HEK293T (cell line): ENCODE measurements at regions not wholly inside any gene's neighbourhood (a gene's known extent, or its start where the extent isn't known, plus 50 kb on each side); places are given as distances from the start of the nearest gene placed in this dataset.

Experiments
- CTCF ChIA-PET: fragments of 350-600 bp; formaldehyde crosslinking; extraction: SDS; loops from one replicate; lab custom pipeline; 2021; ENCODE audit warnings: antibody characterized with exemption, inconsistent platforms; lab: Yijun Ruan, JAX
- POLR2A ChIA-PET: fragments of 350-600 bp; formaldehyde crosslinking; extraction: SDS; loops from one replicate; lab custom pipeline; 2020; ENCODE audit warnings: antibody characterized with exemption, inconsistent platforms; lab: Yijun Ruan, JAX
- DNase-seq: peaks from one replicate; pipeline ENCODE4 v3.0.0; 2012; ENCODE audit warnings: mixed read lengths; ENCODE audit errors: extremely low spot score
- ARNT ChIP-seq: fragments of 450-650 bp; IDR thresholded peaks from 2 replicates; pipeline ENCODE4 v1.6.1; 2017; ENCODE audit warnings: mild to moderate bottlenecking
- BHLHE40 ChIP-seq: fragments of 450-650 bp; IDR thresholded peaks from 2 replicates; pipeline ENCODE4 v1.6.1; 2016; ENCODE audit warnings: mild to moderate bottlenecking, moderate library complexity, borderline replicate concordance
- CTBP1 ChIP-seq: fragments of 450-650 bp; IDR thresholded peaks from 2 replicates; pipeline ENCODE4 v1.6.1; 2016; ENCODE audit warnings: borderline replicate concordance
- ELF4 ChIP-seq: fragments of 450-650 bp; IDR thresholded peaks from 2 replicates; pipeline ENCODE4 v1.6.1; 2017; ENCODE audit warnings: antibody characterized with exemption
- FOXA1 ChIP-seq: fragments of 450-650 bp; IDR thresholded peaks from 2 replicates; pipeline ENCODE4 v1.6.1; 2016; ENCODE audit warnings: mild to moderate bottlenecking
- FOXK2 ChIP-seq: fragments of 450-650 bp; IDR thresholded peaks from 2 replicates; pipeline ENCODE4 v1.6.1; 2016; ENCODE audit warnings: mild to moderate bottlenecking
- FOXM1 ChIP-seq: fragments of 450-650 bp; IDR thresholded peaks from 2 replicates; pipeline ENCODE4 v1.6.1; 2017; ENCODE audit warnings: mild to moderate bottlenecking, borderline replicate concordance
- HDGF ChIP-seq: fragments of 450-650 bp; IDR thresholded peaks from 2 replicates; pipeline ENCODE4 v1.6.1; 2017; ENCODE audit warnings: antibody characterized with exemption, borderline replicate concordance
- L3MBTL2 ChIP-seq: fragments of 450-650 bp; conservative IDR thresholded peaks from 2 replicates; pipeline ENCODE4 v1.6.1; 2016; ENCODE audit warnings: mild to moderate bottlenecking
- LEF1 ChIP-seq: fragments of 450-650 bp; IDR thresholded peaks from 2 replicates; pipeline ENCODE4 v1.6.1; 2017; ENCODE audit warnings: mild to moderate bottlenecking, borderline replicate concordance
- NFRKB ChIP-seq: fragments of 450-650 bp; IDR thresholded peaks from 2 replicates; pipeline ENCODE4 v1.6.1; 2016; ENCODE audit warnings: mild to moderate bottlenecking, moderate library complexity
- SP1 ChIP-seq: fragments of 450-650 bp; IDR thresholded peaks from 2 replicates; pipeline ENCODE4 v1.6.1; 2017
- SUZ12 ChIP-seq: fragments of 450-650 bp; IDR thresholded peaks from 2 replicates; pipeline ENCODE4 v1.6.1; 2016; ENCODE audit warnings: mild to moderate bottlenecking
- TARDBP ChIP-seq: fragments of 450-650 bp; IDR thresholded peaks from 2 replicates; pipeline ENCODE4 v1.6.1; 2016
- ZNF384 ChIP-seq: fragments of 450-650 bp; IDR thresholded peaks from 2 replicates; pipeline ENCODE4 v1.6.1; 2016
- TF ChIP-seq, protein P1 (sequence below): fragments of 450-650 bp; IDR thresholded peaks from 2 replicates; pipeline ENCODE4 v1.6.1; 2016

DNA sequence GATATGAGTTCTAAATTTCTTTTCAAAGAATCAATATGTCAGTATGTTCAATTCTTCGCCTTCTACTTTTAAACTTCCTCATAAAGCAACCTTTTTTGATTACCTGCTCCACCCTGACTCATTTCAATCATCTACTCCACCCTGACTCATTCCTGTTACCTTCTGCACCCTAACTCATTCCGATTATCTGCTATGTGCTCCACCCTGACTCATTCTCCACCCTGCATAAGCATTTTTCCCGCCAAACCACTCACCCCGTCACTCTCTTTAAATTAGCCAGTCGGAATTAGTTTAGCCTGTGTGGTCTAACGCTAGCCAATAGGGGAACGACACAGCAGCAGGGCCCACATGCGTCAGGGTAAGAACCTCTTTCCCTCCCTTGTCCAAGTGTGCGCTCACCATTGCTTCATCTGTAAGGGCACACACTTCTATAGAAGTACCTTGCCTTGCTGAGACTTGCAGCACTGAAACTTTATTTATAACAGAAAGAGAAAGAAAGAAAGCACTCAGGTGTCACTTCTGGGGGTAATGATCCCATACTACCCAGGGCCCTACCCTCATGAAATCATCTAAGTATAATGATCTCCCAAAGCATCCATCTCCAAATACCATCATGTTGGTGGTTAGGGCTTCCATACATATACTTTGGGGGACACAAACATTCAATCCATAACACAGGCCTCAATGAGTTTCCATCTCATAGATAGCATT, 875.2 kb downstream of the RAPGEF2 start:
- TF ChIP-seq FOXK2 (no peak), ZNF384 (no peak), TARDBP (no peak), SP1 (no peak), FOXA1 (no peak), SUZ12 (no peak), LEF1 (no peak), CTBP1 (no peak), L3MBTL2 (no peak), BHLHE40 (no peak), FOXM1 (no peak), NFRKB (no peak), ARNT (no peak)
- TF ChIP-seq, protein P1, sequence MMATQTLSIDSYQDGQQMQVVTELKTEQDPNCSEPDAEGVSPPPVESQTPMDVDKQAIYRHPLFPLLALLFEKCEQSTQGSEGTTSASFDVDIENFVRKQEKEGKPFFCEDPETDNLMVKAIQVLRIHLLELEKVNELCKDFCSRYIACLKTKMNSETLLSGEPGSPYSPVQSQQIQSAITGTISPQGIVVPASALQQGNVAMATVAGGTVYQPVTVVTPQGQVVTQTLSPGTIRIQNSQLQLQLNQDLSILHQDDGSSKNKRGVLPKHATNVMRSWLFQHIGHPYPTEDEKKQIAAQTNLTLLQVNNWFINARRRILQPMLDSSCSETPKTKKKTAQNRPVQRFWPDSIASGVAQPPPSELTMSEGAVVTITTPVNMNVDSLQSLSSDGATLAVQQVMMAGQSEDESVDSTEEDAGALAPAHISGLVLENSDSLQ, result no peak
- ChIA-PET POLR2A (no interaction called here), CTCF (no interaction called here)
- no peak for DNase-seq

DNA sequence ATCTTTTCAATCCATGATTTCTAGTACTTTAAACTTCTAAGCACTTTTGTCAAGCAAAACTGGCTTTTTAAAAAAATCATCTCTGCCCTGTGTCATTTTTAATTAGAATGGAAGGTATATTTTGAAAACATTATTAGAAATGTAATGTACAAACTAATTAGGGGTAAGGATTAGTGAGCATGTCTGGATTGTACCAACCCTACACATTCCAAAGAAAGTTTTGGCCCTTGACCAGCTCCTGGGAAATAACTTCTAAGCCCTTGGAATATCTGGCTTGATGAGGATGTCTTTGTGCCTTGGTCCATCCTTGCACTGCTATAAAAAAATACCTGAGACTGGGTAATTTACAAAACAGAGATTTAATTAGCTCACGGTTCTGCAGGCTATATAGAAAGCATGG, 876.5 kb downstream of the RAPGEF2 start:
- ChIA-PET CTCF (no interaction called here), POLR2A (no interaction called here)
- TF ChIP-seq CTBP1, result no peak
- no peak for TF ChIP-seq NFRKB
- no peak for TF ChIP-seq SUZ12
- no peak for TF ChIP-seq ARNT
- TF ChIP-seq HDGF, result no peak
- TF ChIP-seq FOXM1, result no peak
- TF ChIP-seq, protein P1, result no peak
- no peak for TF ChIP-seq L3MBTL2
- no peak for TF ChIP-seq ZNF384
- no peak for TF ChIP-seq FOXA1
- no peak for TF ChIP-seq SP1
- no peak for TF ChIP-seq BHLHE40
- no peak for TF ChIP-seq FOXK2
- TF ChIP-seq TARDBP, result no peak
- no peak for TF ChIP-seq LEF1
- TF ChIP-seq ELF4, result no peak
- DNase-seq, result no peak

DNA sequence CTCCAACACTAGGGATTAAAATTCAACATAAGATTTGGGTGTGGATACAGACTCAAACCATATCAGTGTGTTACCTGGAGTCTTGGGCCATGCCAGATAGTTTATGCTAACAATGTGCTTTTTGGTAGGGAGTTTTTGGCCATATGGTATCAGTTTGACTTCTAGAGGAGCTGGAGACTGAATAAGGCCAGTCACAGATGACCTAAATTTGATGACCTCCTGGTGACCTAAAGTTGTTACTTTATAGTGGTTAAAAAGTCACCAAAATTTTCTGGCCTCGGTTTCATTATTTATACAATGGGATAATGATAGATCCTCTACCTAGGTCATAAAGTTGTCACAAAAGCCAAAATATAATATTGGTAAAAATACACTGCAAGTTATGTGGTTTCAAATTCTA, 877.1 kb downstream of the RAPGEF2 start:
- TF ChIP-seq FOXK2, result no peak
- no peak for TF ChIP-seq L3MBTL2
- ChIA-PET CTCF (no interaction called here), POLR2A (no interaction called here)
- DNase-seq, result no peak

DNA sequence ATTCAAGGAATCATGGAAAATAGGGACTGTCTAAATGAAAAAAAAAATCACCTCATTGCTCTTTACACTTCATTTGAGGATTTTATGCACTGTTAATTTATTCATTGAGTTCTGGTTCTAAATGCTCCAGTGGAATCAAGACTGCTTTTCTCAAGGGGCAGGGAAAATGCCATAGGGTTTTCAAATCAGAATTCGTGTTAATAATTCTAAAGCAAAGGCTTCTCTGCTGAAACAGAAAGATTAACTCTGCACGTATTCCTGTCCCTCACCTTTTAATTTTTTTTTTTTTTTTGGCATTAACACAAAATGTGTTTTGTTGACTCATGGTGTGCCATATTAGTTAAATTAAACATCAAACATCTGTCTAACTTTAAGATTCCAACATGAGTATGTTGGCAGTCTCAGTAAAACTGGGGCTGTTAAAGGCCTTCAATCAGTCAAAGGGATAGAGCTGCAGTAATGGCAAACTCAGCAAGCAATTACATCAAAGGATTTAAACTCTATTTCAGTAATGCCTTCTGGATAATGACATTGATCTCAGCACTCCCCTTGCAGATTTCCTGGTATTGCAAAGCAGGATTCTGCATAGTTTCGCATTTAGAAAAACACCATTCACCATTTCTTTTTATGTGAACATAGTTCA, 878.1 kb downstream of the RAPGEF2 start:
- ChIA-PET CTCF (no interaction called here), POLR2A (no interaction called here)
- no peak for TF ChIP-seq FOXA1
- TF ChIP-seq L3MBTL2, result no peak
- no peak for DNase-seq

DNA sequence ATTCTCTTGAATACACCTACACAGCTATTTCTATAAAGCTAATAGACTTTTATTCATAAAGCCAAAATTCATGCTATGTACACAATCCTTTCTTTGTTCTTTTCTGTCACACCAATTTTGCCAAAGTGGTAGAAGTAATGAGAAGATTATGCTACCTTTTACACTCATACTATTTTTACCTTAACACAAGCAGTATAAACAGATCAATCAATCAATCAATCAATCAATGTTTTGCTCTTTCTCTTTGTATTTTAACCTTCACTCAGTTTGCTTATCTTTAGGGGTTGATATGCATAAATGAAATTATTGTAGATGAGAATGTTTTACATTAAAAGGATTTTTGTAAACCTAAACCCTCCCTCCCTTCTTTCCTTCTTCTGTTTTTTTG, 878.6 kb downstream of the RAPGEF2 start:
- ChIA-PET POLR2A (no interaction called here), CTCF (no interaction called here)
- TF ChIP-seq NFRKB, result no peak
- TF ChIP-seq, protein P1, result peak; percentile 19; the same call in 1 of the 2 replicates
- no peak for DNase-seq

DNA sequence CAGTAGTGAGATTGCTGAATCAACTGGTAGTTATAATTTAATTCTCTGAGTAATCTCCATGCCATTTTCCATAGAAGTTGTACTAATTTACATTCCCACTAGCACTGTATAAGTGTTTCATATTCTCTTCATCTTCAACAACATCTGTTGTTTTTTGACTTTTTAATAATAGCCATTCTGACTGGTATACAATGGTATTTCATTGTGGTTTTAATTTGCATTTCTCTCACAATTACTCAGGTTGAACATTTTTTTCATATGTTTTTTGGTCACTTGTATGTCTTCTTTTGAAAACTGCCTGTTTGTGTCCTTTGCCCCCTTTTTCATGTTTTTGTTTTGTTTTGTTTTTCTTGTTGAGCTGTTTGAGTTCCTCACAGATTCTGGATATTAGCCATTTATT, 880.2 kb downstream of the RAPGEF2 start:
- TF ChIP-seq SUZ12, result no peak
- no peak for TF ChIP-seq CTBP1
- no peak for TF ChIP-seq FOXA1
- TF ChIP-seq ZNF384, result no peak
- TF ChIP-seq ARNT, result no peak
- no peak for TF ChIP-seq LEF1
- TF ChIP-seq, protein P1, result no peak
- no peak for TF ChIP-seq L3MBTL2
- no peak for TF ChIP-seq TARDBP
- no peak for TF ChIP-seq BHLHE40
- TF ChIP-seq HDGF, result no peak
- no peak for TF ChIP-seq FOXK2
- TF ChIP-seq NFRKB, result no peak
- no peak for TF ChIP-seq FOXM1
- no peak for DNase-seq
- ChIA-PET POLR2A (no interaction called here), CTCF (no interaction called here)
